Mesendoderm (in vitro differentiated cells): ENCODE measurements at regions not wholly inside any gene's neighbourhood (a gene's known extent, or its start where the extent isn't known, plus 50 kb on each side); places are given as distances from the start of the nearest gene placed in this dataset.

ENCODE experiments used
- DNase-seq: peaks from one replicate; pipeline ENCODE4 v3.0.0; 2013
- H2AK5ac ChIP-seq: 2 replicates; pipeline ENCODE4 v1.6.1; 2013; ENCODE audit warnings: low read length, inconsistent platforms
- H2BK120ac ChIP-seq: 2 replicates; pipeline ENCODE4 v1.6.1; 2013; ENCODE audit warnings: low read depth, mild to moderate bottlenecking, low read length, moderate library complexity, mixed read lengths
- H2BK15ac ChIP-seq: replicated peaks from 2 replicates; pipeline ENCODE4 v1.6.1; 2013; ENCODE audit warnings: low read depth, mild to moderate bottlenecking, moderate library complexity
- H2BK5ac ChIP-seq: 2 replicates; pipeline ENCODE4 v1.6.1; 2013; ENCODE audit warnings: low read length, inconsistent platforms
- H3K18ac ChIP-seq: 2 replicates; pipeline ENCODE4 v1.6.1; 2013; ENCODE audit warnings: mild to moderate bottlenecking, low read length, mixed read lengths
- H3K23ac ChIP-seq: one replicate; pipeline ENCODE4 v1.6.1; 2013; ENCODE audit warnings: low read length
- H3K27ac ChIP-seq: 2 replicates; pipeline ENCODE4 v1.5.1; 2013; ENCODE audit warnings: low read depth, mild to moderate bottlenecking, inconsistent platforms, low read length, moderate library complexity
- H3K27me3 ChIP-seq: 2 replicates; pipeline ENCODE4 v1.6.1; 2013; ENCODE audit warnings: low read length, control low read depth, mild to moderate bottlenecking, inconsistent platforms; ENCODE audit not compliant: insufficient read depth, poor library complexity
- H3K36me3 ChIP-seq: 2 replicates; pipeline ENCODE4 v1.6.1; 2013; ENCODE audit warnings: low read length, inconsistent platforms; ENCODE audit not compliant: control insufficient read depth, insufficient read depth
- H3K4ac ChIP-seq: one replicate; pipeline ENCODE4 v1.6.1; 2013; ENCODE audit warnings: low read depth, mild to moderate bottlenecking, low read length, moderate library complexity
- H3K4me1 ChIP-seq: 2 replicates; pipeline ENCODE4 v1.6.1; 2013; ENCODE audit warnings: low read depth, low read length, inconsistent platforms; ENCODE audit not compliant: control insufficient read depth
- H3K4me2 ChIP-seq: 2 replicates; pipeline ENCODE4 v1.6.1; 2013; ENCODE audit warnings: low read length
- H3K4me3 ChIP-seq: 2 replicates; pipeline ENCODE4 v1.5.1; 2013; ENCODE audit warnings: mild to moderate bottlenecking, low read length
- H3K56ac ChIP-seq: one replicate; pipeline ENCODE4 v1.6.1; 2013; ENCODE audit warnings: low read length
- H3K79me1 ChIP-seq: 2 replicates; pipeline ENCODE4 v1.6.1; 2013; ENCODE audit warnings: low read length, inconsistent platforms
- H3K79me2 ChIP-seq: 2 replicates; pipeline ENCODE4 v1.6.1; 2013; ENCODE audit warnings: mild to moderate bottlenecking, low read length; ENCODE audit not compliant: control insufficient read depth, insufficient read depth
- H3K9ac ChIP-seq: 2 replicates; pipeline ENCODE4 v1.6.1; 2013; ENCODE audit warnings: low read length, inconsistent platforms
- H4K5ac ChIP-seq: one replicate; pipeline ENCODE4 v1.6.1; 2013; ENCODE audit warnings: low read length
- H4K8ac ChIP-seq: one replicate; pipeline ENCODE4 v1.6.1; 2013; ENCODE audit warnings: low read depth, mild to moderate bottlenecking, control low read depth, low read length, moderate library complexity
- WGBS: extraction: QIAGEN DNeasy Blood & Tissue Kit; methylation state at CpG from one replicate; pipeline ENCODE4 v1.1.7; 2013; ENCODE audit warnings: low lambda C conversion rate, missing lambda C conversion rate; ENCODE audit not compliant: insufficient coverage; ENCODE audit errors: extremely low coverage; 5-methylcytosine and 5-hydroxymethylcytosine counted together

- no peaks in the 10 kb centered on the region for H3K36me3 ChIP-seq
- H3K27ac ChIP-seq: no peak overlapping the region
- no CpG with 5 or more reads among the region's 2 CpGs for WGBS
- H3K23ac ChIP-seq: no peak overlapping the region
- H3K9ac ChIP-seq: no peak overlapping the region
- H3K27me3 ChIP-seq: no peaks in the 10 kb centered on the region
- H4K8ac ChIP-seq: no peak overlapping the region
- no peak overlapping the region for H3K56ac ChIP-seq
- DNase-seq: peak; percentile 23
- H3K4ac ChIP-seq: no peak overlapping the region
- no peaks in the 10 kb centered on the region for H3K79me2 ChIP-seq
- no peaks in the 10 kb centered on the region for H3K4me1 ChIP-seq
- no peak overlapping the region for H3K4me2 ChIP-seq
- no peak overlapping the region for H3K18ac ChIP-seq
- no peak overlapping the region for H2BK120ac ChIP-seq
- no peak overlapping the region for H2BK15ac ChIP-seq
- no peak overlapping the region for H3K4me3 ChIP-seq
- H4K5ac ChIP-seq: no peak overlapping the region
- no peaks in the 10 kb centered on the region for H3K79me1 ChIP-seq
- H2AK5ac ChIP-seq: no peak overlapping the region
- no peak overlapping the region for H2BK5ac ChIP-seq
These were observed 64.7 kb downstream of the ARRDC4 start for GRCh38 chr15:98025237-98025636.

DNA sequence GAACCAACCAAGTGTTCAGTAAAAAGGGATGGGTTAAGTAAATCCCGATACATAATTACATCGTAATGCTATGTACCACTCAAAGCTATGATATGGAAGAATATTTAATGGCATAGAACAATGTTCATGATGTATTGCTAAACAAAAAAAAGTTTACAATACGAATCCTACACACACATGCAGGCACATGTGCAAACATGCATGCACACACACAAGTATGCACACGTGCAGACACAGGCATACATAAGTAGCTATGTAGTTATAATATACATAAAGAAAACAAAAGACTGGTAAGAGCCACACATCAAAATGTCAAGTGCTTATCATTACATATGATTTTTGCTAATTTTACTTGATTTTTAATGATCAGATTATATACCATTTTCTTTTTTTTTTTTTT is 74.2 kb downstream of the ARRDC4 start:
- Histone ChIP-seq H3K4me3 (no peak overlapping the region), H3K9ac (no peak overlapping the region), H3K56ac (no peak overlapping the region), H3K79me1 (no peaks in the 10 kb centered on the region), H3K36me3 (no peaks in the 10 kb centered on the region), H2BK15ac (no peak overlapping the region), H3K4ac (no peak overlapping the region), H3K27ac (no peak overlapping the region), H3K18ac (no peak overlapping the region), H2BK5ac (no peak overlapping the region), H3K79me2 (no peaks in the 10 kb centered on the region), H4K8ac (no peak overlapping the region), H2AK5ac (no peak overlapping the region), H2BK120ac (no peak overlapping the region), H4K5ac (no peak overlapping the region), H3K27me3 (no peaks in the 10 kb centered on the region), H3K4me1 (no peaks in the 10 kb centered on the region), H3K23ac (no peak overlapping the region), H3K4me2 (no peak overlapping the region)
- no CpG with 5 or more reads among the region's 4 CpGs for WGBS
- DNase-seq: no peak

DNA sequence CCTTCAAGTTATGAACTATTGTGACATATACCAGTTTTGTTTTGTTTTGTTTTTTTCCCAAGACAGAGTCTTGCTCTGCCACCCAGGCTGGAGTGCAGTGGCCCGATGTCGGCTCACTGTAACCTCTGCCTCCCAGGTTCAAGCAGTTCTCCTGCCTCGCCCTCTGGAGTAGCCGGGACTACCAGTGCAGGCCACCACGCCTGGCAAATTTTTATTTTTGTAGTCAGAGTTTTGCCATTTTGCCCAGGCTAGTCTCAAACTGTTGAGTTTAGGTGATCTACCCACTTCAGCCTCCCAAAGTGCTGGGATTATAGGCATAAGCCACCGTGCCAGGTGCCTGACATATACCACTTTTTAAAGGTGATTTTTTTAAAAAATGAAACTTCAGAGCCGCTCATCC is 74.6 kb downstream of the ARRDC4 start:
- H3K4me2 ChIP-seq: no peak overlapping the region
- H3K4me3 ChIP-seq: no peak overlapping the region
- H3K4ac ChIP-seq: no peak overlapping the region
- H3K27ac ChIP-seq: no peak overlapping the region
- no peak overlapping the region for H3K56ac ChIP-seq
- no peaks in the 10 kb centered on the region for H3K36me3 ChIP-seq
- no peaks in the 10 kb centered on the region for H3K79me2 ChIP-seq
- no peak overlapping the region for H4K5ac ChIP-seq
- no peak overlapping the region for H2AK5ac ChIP-seq
- H3K23ac ChIP-seq: no peak overlapping the region
- H3K9ac ChIP-seq: no peak overlapping the region
- no peak overlapping the region for H4K8ac ChIP-seq
- no peak overlapping the region for H2BK5ac ChIP-seq
- H3K79me1 ChIP-seq: no peaks in the 10 kb centered on the region
- H3K27me3 ChIP-seq: no peaks in the 10 kb centered on the region
- no peak for DNase-seq
- H2BK15ac ChIP-seq: no peak overlapping the region
- no peak overlapping the region for H2BK120ac ChIP-seq
- H3K18ac ChIP-seq: no peak overlapping the region
- no CpG with 5 or more reads among the region's 7 CpGs for WGBS
- H3K4me1 ChIP-seq: no peaks in the 10 kb centered on the region

- Histone ChIP-seq H3K4me3 (no peak overlapping the region), H4K8ac (no peak overlapping the region), H4K5ac (no peak overlapping the region), H3K4me1 (no peaks in the 10 kb centered on the region), H2BK5ac (no peak overlapping the region), H3K79me2 (no peaks in the 10 kb centered on the region), H3K18ac (no peak overlapping the region), H3K23ac (no peak overlapping the region), H2BK15ac (no peak overlapping the region), H2BK120ac (no peak overlapping the region), H3K4ac (no peak overlapping the region), H3K56ac (no peak overlapping the region), H3K27ac (no peak overlapping the region), H3K9ac (no peak overlapping the region), H3K79me1 (no peaks in the 10 kb centered on the region), H2AK5ac (no peak overlapping the region), H3K4me2 (no peak overlapping the region), H3K36me3 (no peaks in the 10 kb centered on the region), H3K27me3 (no peaks in the 10 kb centered on the region)
- no CpG with 5 or more reads among the region's 2 CpGs for WGBS
- DNase-seq: peak; percentile 18
These were observed 75.1 kb downstream of the ARRDC4 start for GRCh38 chr15:98035577-98036010.

- Histone ChIP-seq H3K9ac (no peak overlapping the region), H3K4me2 (no peak overlapping the region), H3K79me2 (no peaks in the 10 kb centered on the region), H3K23ac (no peak overlapping the region), H3K4me3 (no peak overlapping the region), H3K27me3 (no peaks in the 10 kb centered on the region), H3K4ac (no peak overlapping the region), H2AK5ac (no peak overlapping the region), H4K8ac (no peak overlapping the region), H3K4me1 (no peaks in the 10 kb centered on the region), H4K5ac (no peak overlapping the region), H3K27ac (no peak overlapping the region), H3K36me3 (no peaks in the 10 kb centered on the region), H3K56ac (no peak overlapping the region), H3K18ac (no peak overlapping the region), H2BK120ac (no peak overlapping the region), H3K79me1 (no peaks in the 10 kb centered on the region), H2BK15ac (no peak overlapping the region), H2BK5ac (no peak overlapping the region)
- no CpG with 5 or more reads among the region's 4 CpGs for WGBS
- DNase-seq: no peak
These were observed 79.1 kb downstream of the ARRDC4 start for GRCh38 chr15:98039596-98039995.

GRCh38 chr15:98040146-98040545 is 79.6 kb downstream of the ARRDC4 start:
- Histone ChIP-seq H3K4me1 (no peaks in the 10 kb centered on the region), H3K36me3 (no peaks in the 10 kb centered on the region), H3K4ac (no peak overlapping the region), H3K79me2 (no peaks in the 10 kb centered on the region), H3K56ac (no peak overlapping the region), H2AK5ac (no peak overlapping the region), H2BK5ac (no peak overlapping the region), H3K23ac (no peak overlapping the region), H2BK15ac (no peak overlapping the region), H3K18ac (no peak overlapping the region), H3K9ac (no peak overlapping the region), H3K79me1 (no peaks in the 10 kb centered on the region), H4K8ac (no peak overlapping the region), H3K4me2 (no peak overlapping the region), H3K27me3 (no peaks in the 10 kb centered on the region), H3K27ac (no peak overlapping the region), H3K4me3 (no peak overlapping the region), H4K5ac (no peak overlapping the region), H2BK120ac (no peak overlapping the region)
- no peak for DNase-seq
- WGBS: no CpG with 5 or more reads among the region's 5 CpGs
